ENCODE measurements at regions not wholly inside any gene's neighbourhood (a gene's known extent, or its start where the extent isn't known, plus 50 kb on each side); places are given as distances from the start of the nearest gene placed in this dataset.
"Not testable (repeated sequence)": the region's sequence is repeated elsewhere in the genome, so short reads cannot be mapped to it uniquely, and the experiment has no call there.

DNA sequence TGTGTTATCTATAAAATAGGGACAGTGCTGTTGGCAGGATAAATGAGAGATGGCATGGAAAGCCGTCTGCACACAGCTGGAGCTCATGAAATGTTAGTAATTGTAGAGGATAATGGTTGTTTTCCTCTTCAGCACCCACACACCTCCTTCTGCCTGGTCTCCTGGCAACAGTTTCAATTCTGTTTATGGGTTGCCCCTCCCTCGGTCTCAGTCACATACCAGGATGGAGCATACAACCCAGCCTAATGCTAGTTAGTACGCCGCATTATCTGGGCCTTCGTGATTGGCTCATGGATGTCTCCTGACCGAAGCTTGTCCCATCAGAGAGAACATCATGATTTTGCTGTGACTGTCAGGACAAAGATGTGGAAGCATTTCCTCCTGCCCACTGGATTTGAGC is 126.2 kb upstream of the WSCD1 start:
- DNase-seq (ENCODE audit: low read depth in 1 of 2, low spot score in 1 of 2), result no peak

GRCh38 chr17:5947701-5948180 is 122.4 kb upstream of the WSCD1 start:
- no peak for DNase-seq (ENCODE audit: low read depth in 1 of 2, low spot score in 1 of 2)

DNA sequence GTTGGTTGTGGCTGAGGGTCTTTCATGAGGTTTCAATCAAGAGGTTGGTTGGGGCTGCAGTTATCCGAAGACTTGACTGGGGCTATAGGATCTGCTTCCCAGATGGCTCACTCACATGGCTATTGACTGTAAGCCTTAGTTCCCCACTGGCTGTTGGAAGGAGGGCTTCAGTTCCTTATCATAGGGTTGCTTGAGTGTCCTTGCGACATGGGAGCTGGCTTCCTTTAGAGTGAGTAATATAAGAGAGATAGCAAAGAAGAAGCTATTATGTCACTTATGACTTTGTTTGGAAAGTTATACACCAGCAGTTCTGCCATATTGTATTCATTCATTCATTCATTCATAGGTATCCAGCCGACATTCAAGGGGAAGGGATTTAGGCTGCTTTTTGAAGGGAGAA is 121.4 kb upstream of the WSCD1 start:
- DNase-seq (ENCODE audit: low read depth in 1 of 2, low spot score in 1 of 2), result no peak

DNA sequence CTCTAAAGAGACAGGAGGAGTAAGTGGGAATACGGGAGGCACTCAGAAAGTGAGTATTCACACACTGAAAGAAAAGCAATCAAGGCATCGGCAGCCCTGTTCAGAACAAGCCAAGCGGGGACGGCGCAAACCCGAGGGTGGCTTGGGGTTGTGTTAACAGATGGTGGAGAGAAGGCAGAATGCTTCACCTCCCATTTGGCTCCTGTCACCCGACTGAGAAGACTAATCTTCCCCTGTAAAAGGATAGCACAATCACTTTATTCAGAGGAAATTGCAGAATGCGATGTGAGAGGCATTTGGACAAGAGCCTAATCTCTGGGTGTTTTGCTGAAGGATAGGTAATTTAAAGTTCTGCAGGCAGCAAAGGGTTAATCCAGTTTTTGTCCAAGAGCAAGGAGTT is 119.3 kb upstream of the WSCD1 start:
- no peak for DNase-seq (ENCODE audit: low read depth in 1 of 2, low spot score in 1 of 2)

DNA sequence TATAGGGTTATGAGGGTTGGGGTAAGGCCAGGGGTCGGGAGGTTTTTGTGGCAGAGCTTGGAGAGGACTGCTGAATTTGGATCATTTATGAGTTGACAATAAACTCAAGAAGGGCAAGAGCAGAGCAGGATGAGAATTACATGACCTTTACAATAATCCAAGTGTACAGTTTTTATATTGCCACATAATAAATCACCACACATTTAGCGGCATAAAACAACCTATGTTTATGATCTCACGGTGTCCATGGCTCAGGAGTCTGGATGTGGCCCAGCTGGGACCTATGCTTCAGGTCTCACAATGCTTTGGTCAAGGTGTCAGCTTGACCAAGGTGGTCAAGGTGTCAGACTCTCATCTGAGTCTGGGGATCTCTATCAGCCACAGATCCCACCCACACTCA is 118.3 kb upstream of the WSCD1 start:
- no peak for DNase-seq (ENCODE audit: low read depth in 1 of 2, low spot score in 1 of 2)

GRCh38 chr17:5952518-5952917 is 117.7 kb upstream of the WSCD1 start:
- no peak for DNase-seq (ENCODE audit: low read depth in 1 of 2, low spot score in 1 of 2)

DNA sequence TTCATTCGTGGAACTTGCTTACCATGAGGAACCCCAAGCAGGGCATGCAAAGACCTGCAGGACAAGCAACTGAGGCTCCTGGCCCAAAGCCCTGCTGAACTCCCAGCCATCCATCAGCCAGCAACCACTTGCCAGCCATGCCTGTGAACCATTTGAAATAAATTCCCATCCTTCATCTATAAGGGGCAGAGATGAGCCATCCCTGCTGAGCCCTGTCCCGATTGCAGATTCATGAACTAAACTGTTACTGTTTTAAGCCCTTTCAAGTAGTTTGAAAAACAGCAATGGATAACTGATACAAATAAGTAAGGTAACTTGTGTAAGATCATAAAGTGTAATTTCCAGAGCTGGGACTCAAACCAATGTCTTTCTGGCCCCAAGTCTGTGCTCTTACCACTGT is 114.4 kb upstream of the WSCD1 start:
- DNase-seq (ENCODE audit: low read depth in 1 of 2, low spot score in 1 of 2), result no peak

DNA sequence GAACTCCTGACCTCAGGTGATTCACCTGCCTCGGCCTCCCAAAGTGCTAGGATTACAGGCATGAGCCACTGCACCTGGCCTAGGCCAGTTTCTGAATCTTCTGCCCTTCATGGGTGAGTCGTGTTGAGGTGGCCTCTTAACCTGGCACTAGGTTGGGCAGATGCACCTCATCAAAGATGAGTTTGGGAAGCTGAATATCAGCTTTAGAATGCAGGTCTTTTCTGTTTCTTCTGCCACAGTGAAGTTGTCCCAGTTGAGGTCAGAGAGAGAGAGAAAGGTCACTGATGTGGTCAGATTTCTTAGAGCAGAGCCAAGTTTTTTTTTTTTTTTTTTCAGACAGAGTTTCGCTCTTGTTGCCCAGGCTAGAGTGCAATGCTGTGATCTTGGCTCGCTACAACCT is 111.3 kb upstream of the WSCD1 start:
- DNase-seq (ENCODE audit: low read depth in 1 of 2, low spot score in 1 of 2), result no peak

DNA sequence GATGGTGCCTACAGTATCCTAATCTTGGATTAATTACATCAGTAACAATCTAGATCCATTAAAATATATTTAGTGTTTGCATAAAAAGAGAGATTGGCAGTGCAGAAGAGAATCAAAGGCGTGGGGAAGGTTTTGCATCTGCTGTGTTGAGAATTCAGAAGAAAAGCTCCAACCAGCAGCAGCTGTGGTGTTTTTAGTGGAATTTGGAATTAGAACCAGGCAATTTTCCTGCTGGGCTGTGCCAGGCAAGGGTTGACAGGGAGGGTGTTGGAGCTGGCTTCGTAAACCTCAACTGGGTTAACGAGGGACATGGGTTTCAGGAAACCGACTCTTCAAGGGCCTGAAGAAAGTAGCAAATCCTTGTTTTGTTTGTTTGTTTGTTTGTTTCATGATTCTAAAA is 107.8 kb upstream of the WSCD1 start:
- no peak for DNase-seq (ENCODE audit: low read depth in 1 of 2, low spot score in 1 of 2)

- no peak for DNase-seq (ENCODE audit: low read depth in 1 of 2, low spot score in 1 of 2)
Measured at GRCh38 chr17:5971969-5972368, 98.2 kb upstream of the WSCD1 start.

DNA sequence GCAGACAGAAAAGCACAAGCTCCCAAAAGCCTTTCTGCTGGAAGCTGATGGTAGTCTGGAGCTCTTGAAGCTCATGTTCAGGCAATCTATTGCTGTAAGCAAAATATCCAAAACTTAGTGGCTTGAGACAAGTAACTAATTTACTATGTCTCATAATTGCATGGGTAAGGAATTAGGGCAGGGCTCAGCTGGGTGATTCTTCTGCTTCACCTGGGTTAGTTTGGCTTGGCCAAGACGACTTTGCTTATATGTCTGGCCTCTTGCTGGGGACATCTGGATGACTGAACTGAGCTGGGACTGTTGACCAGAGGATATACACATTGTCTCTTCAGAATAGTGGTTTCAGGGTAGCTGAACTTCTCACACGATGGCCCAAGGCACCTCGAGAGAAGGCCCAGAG is 96.8 kb upstream of the WSCD1 start:
- no peak for DNase-seq (ENCODE audit: low read depth in 1 of 2, low spot score in 1 of 2)

DNA sequence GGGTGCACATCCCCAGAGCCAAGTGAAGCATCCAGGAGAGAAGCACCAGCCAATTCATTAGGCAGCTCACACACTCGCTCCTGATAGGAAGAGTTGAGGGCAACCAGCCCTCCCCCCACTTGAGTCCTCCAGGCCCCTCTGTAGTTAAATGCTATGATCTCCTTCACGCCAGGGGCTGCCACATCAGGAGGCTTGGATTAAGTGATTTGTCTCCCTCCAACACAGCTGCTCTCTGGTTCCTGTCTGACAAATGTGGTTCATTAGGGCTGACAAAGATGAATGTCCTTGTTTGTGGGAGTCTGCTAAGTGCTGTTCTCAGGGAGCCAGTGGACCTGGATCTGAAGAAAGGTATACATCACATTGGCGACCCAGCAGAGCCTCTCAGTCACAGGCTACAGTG is 94.5 kb upstream of the WSCD1 start:
- DNase-seq (ENCODE audit: low read depth in 1 of 2, low spot score in 1 of 2), result no peak

DNA sequence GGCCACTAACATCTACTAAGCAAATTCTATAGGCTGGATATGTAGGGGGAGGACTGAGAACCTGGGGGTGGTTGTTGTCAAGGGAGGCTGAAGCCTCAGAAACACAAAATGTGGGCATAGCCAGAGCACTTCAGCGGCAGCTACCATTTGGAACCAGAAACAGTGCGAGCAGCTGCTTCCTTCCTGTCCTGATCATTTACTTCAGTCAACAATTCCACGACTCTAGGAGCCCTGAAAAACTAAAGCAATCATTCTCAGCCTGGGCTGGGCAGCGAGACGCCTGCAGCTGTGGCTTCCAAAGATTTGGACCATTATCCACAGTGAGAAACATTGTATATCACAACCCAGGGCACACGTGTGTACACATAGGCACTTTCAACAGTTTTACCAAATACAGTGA is 93.9 kb upstream of the WSCD1 start:
- DNase-seq (ENCODE audit: low read depth in 1 of 2, low spot score in 1 of 2), result no peak

DNA sequence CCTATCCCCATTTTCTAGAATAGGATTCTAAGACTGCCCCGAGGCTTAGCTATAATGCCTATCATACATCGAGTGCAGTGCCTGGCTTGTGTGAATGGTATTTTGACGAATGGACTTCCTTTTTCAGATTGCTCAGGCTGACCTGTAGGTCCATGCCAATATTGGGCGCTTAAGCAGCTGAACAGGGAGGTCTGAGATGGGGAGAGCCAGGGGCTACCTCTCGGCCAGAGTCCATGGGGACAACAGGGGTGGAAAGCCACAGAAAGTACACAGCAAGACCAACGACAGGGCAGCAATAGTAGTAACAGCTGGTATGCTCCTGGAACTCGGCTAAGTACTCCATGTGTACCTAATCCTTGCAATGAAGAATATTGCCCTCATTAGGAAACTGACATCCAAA is 91.7 kb upstream of the WSCD1 start:
- DNase-seq (ENCODE audit: low read depth in 1 of 2, low spot score in 1 of 2), result no peak

DNA sequence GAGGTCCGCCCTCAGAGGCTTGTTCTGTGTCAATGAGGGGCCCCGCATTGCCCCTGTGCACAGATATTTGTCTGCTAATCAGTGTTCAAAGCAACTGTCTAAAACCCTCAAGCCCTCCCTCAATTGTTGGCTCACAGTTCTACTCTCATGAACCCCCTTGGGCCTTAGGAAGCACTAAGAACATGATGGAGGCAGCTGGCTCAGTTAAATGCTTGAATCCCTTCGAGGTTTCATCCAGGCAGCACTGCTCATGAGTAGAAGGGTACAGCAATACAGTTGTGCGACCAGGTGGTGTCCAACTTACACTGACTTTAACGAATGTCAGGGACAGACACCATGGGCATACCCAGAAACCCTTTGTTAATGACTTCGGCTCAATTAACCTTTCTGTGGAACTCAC is 89.2 kb upstream of the WSCD1 start:
- DNase-seq (ENCODE audit: low read depth in 1 of 2, low spot score in 1 of 2), result no peak

- DNase-seq (ENCODE audit: low read depth in 1 of 2, low spot score in 1 of 2), result no peak
Measured at GRCh38 chr17:5986644-5987043, 83.5 kb upstream of the WSCD1 start.

- DNase-seq (ENCODE audit: low read depth in 1 of 2, low spot score in 1 of 2), result no peak
Measured at GRCh38 chr17:6000426-6000825, 69.8 kb upstream of the WSCD1 start.

GRCh38 chr17:6003221-6003620 is 67.0 kb upstream of the WSCD1 start:
- DNase-seq (ENCODE audit: low read depth in 1 of 2, low spot score in 1 of 2), result not testable (repeated sequence)

- DNase-seq (ENCODE audit: low read depth in 1 of 2, low spot score in 1 of 2), result no peak
Measured at GRCh38 chr17:6005939-6006338, 64.2 kb upstream of the WSCD1 start.

GRCh38 chr17:6011206-6011605 is 59.0 kb upstream of the WSCD1 start:
- DNase-seq (ENCODE audit: low read depth in 1 of 2, low spot score in 1 of 2), result no peak

- DNase-seq (ENCODE audit: low read depth in 1 of 2, low spot score in 1 of 2), result no peak
Measured at GRCh38 chr17:6018788-6019187, 51.4 kb upstream of the WSCD1 start.

- no peak for DNase-seq (ENCODE audit: low read depth in 1 of 2, low spot score in 1 of 2)
Measured at GRCh38 chr17:6019959-6020358, 50.2 kb upstream of the WSCD1 start.

- no peak for DNase-seq (ENCODE audit: low read depth in 1 of 2, low spot score in 1 of 2)
Measured at GRCh38 chr17:6020376-6021010, 49.7 kb upstream of the WSCD1 start.
